ENCODE measurements at regions not wholly inside any gene's neighbourhood (a gene's known extent, or its start where the extent isn't known, plus 50 kb on each side); places are given as distances from the start of the nearest gene placed in this dataset.

DNA sequence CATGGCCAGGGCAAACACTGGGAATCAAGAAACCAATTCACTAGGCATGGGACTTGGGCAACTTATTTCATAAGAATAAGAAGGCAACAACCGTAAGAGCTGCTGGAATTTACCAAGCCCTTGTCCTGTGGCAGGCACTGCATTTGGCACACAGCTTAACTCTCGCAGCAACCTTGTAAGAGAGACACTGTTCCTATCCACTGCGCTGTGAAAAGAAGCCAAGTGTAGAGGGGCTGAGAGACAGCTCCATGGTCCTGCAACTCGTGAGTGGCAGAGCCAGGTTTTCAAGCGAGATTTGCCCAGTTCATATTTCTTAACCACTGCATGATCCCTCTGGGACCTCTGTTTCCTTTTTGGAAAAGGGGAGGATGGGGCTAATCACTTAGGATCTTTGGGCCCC, 129.3 kb upstream of the STC2 start (continued):
- no peak for TF ChIP-seq EP300 (IDR thresholded peaks at IDR 0.05; ENCODE audit: borderline replicate concordance in 1 of 2, low read depth in 2 of 2, low read length in 2 of 2)
- no peak for TF ChIP-seq SUZ12 (IDR thresholded peaks at IDR 0.05; ENCODE audit: low read length)
- TF ChIP-seq NANOG (IDR thresholded peaks at IDR 0.05; ENCODE audit: insufficient read depth, low read depth, low read length, poor library complexity, severe bottlenecking), result no peak

Measured in H1 (cell line).